ENCODE measurements at regions not wholly inside any gene's neighbourhood (a gene's known extent, or its start where the extent isn't known, plus 50 kb on each side); places are given as distances from the start of the nearest gene placed in this dataset.

DNA sequence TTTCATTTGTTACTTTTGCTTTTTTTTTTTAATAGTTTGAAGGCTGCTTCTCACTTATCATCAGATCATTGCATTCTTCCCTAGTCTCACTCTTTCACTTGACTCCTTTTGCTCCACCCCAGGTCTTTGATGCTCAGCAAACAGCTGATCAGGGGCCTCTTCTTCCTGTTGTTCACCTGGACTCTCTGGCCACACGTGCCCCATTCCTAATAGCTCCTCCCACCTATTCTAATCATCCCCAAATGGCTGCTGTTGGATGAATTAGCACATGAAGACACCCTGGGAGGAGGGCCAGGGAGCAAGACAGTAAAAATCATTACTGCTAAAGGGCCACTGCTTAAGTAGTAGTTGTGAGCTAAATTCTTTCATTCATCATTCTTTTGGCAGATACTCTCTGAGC, 119.5 kb downstream of the MAB21L3 start:
- H3K27me3 Mint-ChIP-seq (ENCODE audit: low read depth), result peaks cover 24% of the 10 kb centered on the region
- peaks cover 10% of the 10 kb centered on the region for H3K4me1 Mint-ChIP-seq (ENCODE audit: low read depth)
- no peak for TF ChIP-seq CTCF (IDR thresholded peaks at IDR 0.05)

GRCh38 chr1:116231752-116232151, 120.6 kb downstream of the MAB21L3 start:
- H3K36me3 Mint-ChIP-seq (ENCODE audit: low read depth), result no peaks in the 10 kb centered on the region
- H3K27ac Mint-ChIP-seq (ENCODE audit: unreplicated experiment), result no peak overlapping the region
- peaks cover 10% of the 10 kb centered on the region for H3K4me1 Mint-ChIP-seq (ENCODE audit: low read depth)
- no peak overlapping the region for H3K4me3 Mint-ChIP-seq (ENCODE audit: unreplicated experiment)
- H3K27me3 Mint-ChIP-seq (ENCODE audit: low read depth), result peaks cover 22% of the 10 kb centered on the region
- no peak for DNase-seq (ENCODE audit: low spot score)
- no peaks in the 10 kb centered on the region for H3K9me3 Mint-ChIP-seq (ENCODE audit: low read depth)
- no peak for TF ChIP-seq CTCF (IDR thresholded peaks at IDR 0.05)

More for the DNA sequence above, 119.5 kb downstream of the MAB21L3 start:
- DNase-seq (ENCODE audit: low spot score), result no peak
- no peaks in the 10 kb centered on the region for H3K9me3 Mint-ChIP-seq (ENCODE audit: low read depth)
- no peaks in the 10 kb centered on the region for H3K36me3 Mint-ChIP-seq (ENCODE audit: low read depth)
- no peak overlapping the region for H3K27ac Mint-ChIP-seq (ENCODE audit: unreplicated experiment)
- H3K4me3 Mint-ChIP-seq (ENCODE audit: unreplicated experiment), result no peak overlapping the region

- no peak for DNase-seq (ENCODE audit: low spot score)
- Mint-ChIP-seq H3K27ac (ENCODE audit: unreplicated experiment) (no peak overlapping the region), H3K27me3 (ENCODE audit: low read depth) (peaks cover 24% of the 10 kb centered on the region), H3K36me3 (ENCODE audit: low read depth) (no peaks in the 10 kb centered on the region), H3K4me1 (ENCODE audit: low read depth) (peaks cover 10% of the 10 kb centered on the region), H3K9me3 (ENCODE audit: low read depth) (no peaks in the 10 kb centered on the region), H3K4me3 (ENCODE audit: unreplicated experiment) (no peak overlapping the region)
- peak; percentile 52 for TF ChIP-seq CTCF (IDR thresholded peaks at IDR 0.05)
Observed at GRCh38 chr1:116232989-116233514, 121.9 kb downstream of the MAB21L3 start.

DNA sequence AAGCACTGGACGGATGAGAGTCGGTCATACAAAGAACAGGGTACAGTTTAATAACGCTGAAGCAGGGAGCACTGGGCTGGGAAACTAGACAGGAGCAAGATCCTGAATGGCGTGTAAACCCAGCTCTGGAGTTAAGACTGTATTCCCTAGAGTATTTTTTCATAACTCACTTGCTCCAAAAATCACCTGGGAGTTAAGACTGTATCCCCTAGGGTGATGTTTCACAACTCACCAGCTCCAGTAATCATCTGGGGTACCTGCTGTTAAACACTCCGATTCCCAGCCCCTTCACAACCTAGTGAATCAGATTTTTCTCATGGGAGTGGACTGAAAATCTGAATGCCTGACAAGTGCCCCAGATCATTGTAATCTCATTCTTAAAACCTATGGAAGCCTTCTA, 123.2 kb downstream of the MAB21L3 start:
- no peaks in the 10 kb centered on the region for H3K36me3 Mint-ChIP-seq (ENCODE audit: low read depth)
- DNase-seq (ENCODE audit: low spot score), result no peak
- peaks cover 10% of the 10 kb centered on the region for H3K4me1 Mint-ChIP-seq (ENCODE audit: low read depth)
- no peaks in the 10 kb centered on the region for H3K9me3 Mint-ChIP-seq (ENCODE audit: low read depth)
- no peak overlapping the region for H3K4me3 Mint-ChIP-seq (ENCODE audit: unreplicated experiment)
- no peak overlapping the region for H3K27ac Mint-ChIP-seq (ENCODE audit: unreplicated experiment)
- peaks cover 24% of the 10 kb centered on the region for H3K27me3 Mint-ChIP-seq (ENCODE audit: low read depth)
- no peak for TF ChIP-seq CTCF (IDR thresholded peaks at IDR 0.05)

DNA sequence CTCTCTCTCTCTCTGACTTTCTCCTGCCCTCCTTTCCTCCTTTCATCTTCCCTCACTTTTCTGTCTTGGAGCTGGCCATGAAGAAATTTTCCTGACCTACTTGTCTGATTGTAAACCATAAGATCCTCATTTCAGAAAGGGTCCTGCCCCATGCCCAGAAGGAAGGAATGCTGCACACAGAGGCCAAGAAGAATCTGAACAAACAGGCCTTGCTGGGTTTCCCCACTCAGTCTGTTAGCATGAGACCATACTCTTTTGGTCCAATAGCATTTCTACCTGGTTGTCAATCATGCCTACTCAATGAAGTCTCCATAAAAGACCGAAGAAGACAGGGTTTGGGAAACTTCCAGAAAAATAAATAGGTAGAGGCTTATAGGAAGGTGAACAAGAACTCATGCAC, 128.7 kb downstream of the MAB21L3 start:
- H3K4me3 Mint-ChIP-seq (ENCODE audit: unreplicated experiment), result no peak overlapping the region
- H3K36me3 Mint-ChIP-seq (ENCODE audit: low read depth), result no peaks in the 10 kb centered on the region
- H3K27me3 Mint-ChIP-seq (ENCODE audit: low read depth), result peaks cover 19% of the 10 kb centered on the region
- H3K27ac Mint-ChIP-seq (ENCODE audit: unreplicated experiment), result no peak overlapping the region
- TF ChIP-seq CTCF (IDR thresholded peaks at IDR 0.05), result no peak
- no peaks in the 10 kb centered on the region for H3K4me1 Mint-ChIP-seq (ENCODE audit: low read depth)
- no peaks in the 10 kb centered on the region for H3K9me3 Mint-ChIP-seq (ENCODE audit: low read depth)
- no peak for DNase-seq (ENCODE audit: low spot score)
